GM23338 (cell line): ENCODE measurements at regions not wholly inside any gene's neighbourhood (a gene's known extent, or its start where the extent isn't known, plus 50 kb on each side); places are given as distances from the start of the nearest gene placed in this dataset.

Experiments
- ATAC-seq: fragments of 200-7000 bp; cut with Tn5 transposase; 3 replicates; pipeline ENCODE4 v1.9.1; 2020
- DNase-seq: peaks from one replicate; pipeline ENCODE4 v3.0.0-alpha.2; 2015; ENCODE audit warnings: low spot score
- H2AFZ ChIP-seq: fragments of 200-600 bp; sonication (generic); 2 replicates; pipeline ENCODE4 v1.8.0; 2016; ENCODE audit warnings: antibody characterized with exemption, mild to moderate bottlenecking, moderate library complexity
- H3F3A ChIP-seq: fragments of 200-600 bp; sonication (generic); replicated peaks from 2 replicates; pipeline ENCODE4 v1.8.0; 2017; ENCODE audit warnings: antibody characterized with exemption, mixed run types, low read depth
- H3K27ac ChIP-seq: fragments of 200-600 bp; sonication (generic); 2 replicates; pipeline ENCODE4 v1.6.1; 2016; ENCODE audit warnings: low read depth
- H3K27me3 ChIP-seq: fragments of 200-600 bp; sonication (generic); 2 replicates; pipeline ENCODE4 v1.8.0; 2016; ENCODE audit warnings: mild to moderate bottlenecking, mixed run types, moderate library complexity; ENCODE audit not compliant: insufficient read depth
- H3K36me3 ChIP-seq: fragments of 200-600 bp; sonication (generic); 2 replicates; pipeline ENCODE4 v1.8.0; 2016; ENCODE audit warnings: mild to moderate bottlenecking; ENCODE audit not compliant: insufficient read depth
- H3K4me1 ChIP-seq: fragments of 200-600 bp; sonication (generic); 2 replicates; pipeline ENCODE4 v1.8.0; 2016; ENCODE audit warnings: mild to moderate bottlenecking, moderate library complexity; ENCODE audit not compliant: insufficient read depth
- H3K4me2 ChIP-seq: fragments of 200-600 bp; sonication (generic); 2 replicates; pipeline ENCODE4 v1.7.1; 2017; ENCODE audit warnings: mixed run types
- H3K4me3 ChIP-seq: fragments of 200-600 bp; sonication (generic); 2 replicates; pipeline ENCODE4 v1.6.1; 2016; ENCODE audit warnings: mixed run types
- H3K79me2 ChIP-seq: fragments of 200-600 bp; sonication (generic); replicated peaks from 2 replicates; pipeline ENCODE4 v1.8.0; 2017; ENCODE audit warnings: mild to moderate bottlenecking; ENCODE audit not compliant: insufficient read depth
- H3K9me2 ChIP-seq: fragments of 200-600 bp; sonication (generic); 2 replicates; pipeline ENCODE4 v1.8.0; 2017; ENCODE audit not compliant: insufficient read depth
- H4K20me1 ChIP-seq: fragments of 200-600 bp; sonication (generic); replicated peaks from 2 replicates; pipeline ENCODE4 v1.8.0; 2017; ENCODE audit warnings: mild to moderate bottlenecking; ENCODE audit not compliant: insufficient read depth
- H3K27ac Mint-ChIP-seq: 2 replicates; pipeline ENCODE4 v1.8.0; 2020; ENCODE audit warnings: inconsistent platforms, mild to moderate bottlenecking, moderate library complexity, mixed read lengths
- H3K27me3 Mint-ChIP-seq: 3 replicates; pipeline ENCODE4 v1.8.0; 2022; ENCODE audit warnings: low read depth, mild to moderate bottlenecking, moderate library complexity, mixed read lengths, inconsistent platforms; ENCODE audit not compliant: insufficient read depth, poor library complexity
- H3K36me3 Mint-ChIP-seq: 3 replicates; pipeline ENCODE4 v1.8.0; 2021; ENCODE audit warnings: low read depth, mild to moderate bottlenecking, inconsistent platforms, moderate library complexity, mixed read lengths
- H3K4me1 Mint-ChIP-seq: 3 replicates; pipeline ENCODE4 v1.8.0; 2020; ENCODE audit warnings: mild to moderate bottlenecking, inconsistent platforms, mixed read lengths
- H3K4me3 Mint-ChIP-seq: 3 replicates; pipeline ENCODE4 v1.8.0; 2021; ENCODE audit warnings: moderate library complexity, mild to moderate bottlenecking, inconsistent platforms, mixed read lengths
- H3K9me3 Mint-ChIP-seq: 3 replicates; pipeline ENCODE4 v1.8.0; 2020; ENCODE audit warnings: moderate library complexity, mild to moderate bottlenecking, inconsistent platforms, mixed read lengths
- CREB1 ChIP-seq: fragments of 250-450 bp; sonication (Bioruptor Pico); IDR thresholded peaks from 2 replicates; pipeline ENCODE4 v1.5.0; 2020; ENCODE audit warnings: low read depth, mild to moderate bottlenecking, moderate library complexity
- CTCF ChIP-seq, 2 experiments: fragments of 200-600 bp in 1 of 2; sonication (generic) in 1 of 2; conservative IDR thresholded peaks; 2 replicates each; pipeline versions ENCODE4 v1.5.1 to v1.6.1; 2016 to 2017; ENCODE audit warnings: antibody characterized with exemption in 2 of 2, low read depth in 2 of 2, mild to moderate bottlenecking in 2 of 2, moderate library complexity in 1 of 2
- ETS1 ChIP-seq: IDR thresholded peaks from 2 replicates; pipeline ENCODE4 v1.6.1; 2016; ENCODE audit warnings: antibody characterized with exemption
- EZH2phosphoT487 ChIP-seq: fragments of 200-600 bp; sonication (generic); IDR thresholded peaks from one replicate; pipeline ENCODE4 v1.8.1; 2018; ENCODE audit warnings: antibody characterized with exemption; ENCODE audit not compliant: unreplicated experiment
- NANOG ChIP-seq: IDR thresholded peaks from 2 replicates; pipeline ENCODE4 v1.6.1; 2016; ENCODE audit warnings: antibody characterized with exemption, borderline replicate concordance
- REST ChIP-seq: IDR thresholded peaks from one replicate; pipeline ENCODE4 v1.6.1; 2018; ENCODE audit warnings: antibody characterized with exemption; ENCODE audit not compliant: unreplicated experiment
- ZNF114 ChIP-seq: fragments of 250-450 bp; sonication (Bioruptor Pico); IDR thresholded peaks from 2 replicates; pipeline ENCODE4 v1.5.0; 2020; ENCODE audit warnings: mild to moderate bottlenecking, moderate library complexity
- ZNF331 ChIP-seq: fragments of 250-450 bp; sonication (Bioruptor Pico); IDR thresholded peaks from 2 replicates; pipeline ENCODE4 v1.5.0; 2020; ENCODE audit warnings: low read depth, mild to moderate bottlenecking, moderate library complexity

GRCh38 chr15:36472672-36473071 lies 106.8 kb upstream of the CDIN1 start:
- no peaks in the 10 kb centered on the region for H3K36me3 Mint-ChIP-seq
- no peaks in the 10 kb centered on the region for H3K9me3 Mint-ChIP-seq
- ATAC-seq: no peak
- Histone ChIP-seq H3K4me2 (no peak overlapping the region), H3K4me3 (no peak overlapping the region), H2AFZ (no peak overlapping the region), H3K27ac (no peak overlapping the region), H3K9me2 (no peaks in the 10 kb centered on the region), H3K79me2 (no peaks in the 10 kb centered on the region), H3K4me1 (peaks cover 11% of the 10 kb centered on the region; the same call in 1 of the 2 replicates), H3F3A (no peaks in the 10 kb centered on the region), H3K27me3 (no peaks in the 10 kb centered on the region), H4K20me1 (no peaks in the 10 kb centered on the region), H3K36me3 (no peaks in the 10 kb centered on the region)
- peaks cover 12% of the 10 kb centered on the region; the same call in 2 of the 3 replicates for H3K4me1 Mint-ChIP-seq
- H3K4me3 Mint-ChIP-seq: no peak overlapping the region
- DNase-seq: no peak
- H3K27me3 Mint-ChIP-seq: no peaks in the 10 kb centered on the region
- TF ChIP-seq ETS1 (no peak), CREB1 (CRISPR knock-in tag) (no peak), ZNF331 (no peak), CTCF (conservative IDR thresholded peaks at IDR 0.05; ENCODE audit: low read depth in 2 of 2) (no peak), ZNF114 (no peak)
- H3K27ac Mint-ChIP-seq: no peak overlapping the region

- no peak overlapping the region for H3K27ac ChIP-seq
- peaks cover 6% of the 10 kb centered on the region; the same call in 1 of the 3 replicates for H3K36me3 Mint-ChIP-seq
- no peaks in the 10 kb centered on the region for H4K20me1 ChIP-seq
- H3K27ac Mint-ChIP-seq: no peak overlapping the region
- DNase-seq (no peak), ATAC-seq (no peak)
- H3K36me3 ChIP-seq: no peaks in the 10 kb centered on the region
- H3K27me3 ChIP-seq: no peaks in the 10 kb centered on the region
- no peaks in the 10 kb centered on the region for H3K9me2 ChIP-seq
- no peaks in the 10 kb centered on the region for H3K79me2 ChIP-seq
- H3K9me3 Mint-ChIP-seq: peaks cover 5% of the 10 kb centered on the region; the same call in 2 of the 3 replicates
- peaks cover 8% of the 10 kb centered on the region for H3K4me1 Mint-ChIP-seq
- no peaks in the 10 kb centered on the region for H3F3A ChIP-seq
- H3K4me1 ChIP-seq: peaks cover 3% of the 10 kb centered on the region; the same call in 1 of the 2 replicates
- H3K4me3 ChIP-seq: no peak overlapping the region
- no peak overlapping the region for H3K4me3 Mint-ChIP-seq
- no peak overlapping the region for H2AFZ ChIP-seq
- H3K27me3 Mint-ChIP-seq: peaks cover 2% of the 10 kb centered on the region
- no peak overlapping the region for H3K4me2 ChIP-seq
- TF ChIP-seq EZH2phosphoT487 (no peak), REST (no peak), NANOG (no peak), ZNF331 (no peak), ETS1 (no peak), ZNF114 (no peak)
These were observed 100.9 kb upstream of the CDIN1 start for GRCh38 chr15:36478561-36478960.
